DND-41 (cell line): ENCODE measurements at regions not wholly inside any gene's neighbourhood (a gene's known extent, or its start where the extent isn't known, plus 50 kb on each side); places are given as distances from the start of the nearest gene placed in this dataset.

Experiments used
- CTCF ChIP-seq: IDR thresholded peaks from 2 replicates; pipeline ENCODE4 v1.5.1; 2012; ENCODE audit warnings: borderline replicate concordance, low read length, moderate library complexity, mild to moderate bottlenecking; ENCODE audit not compliant: poor library complexity, severe bottlenecking; ENCODE audit errors: extremely low read depth
- EZH2 ChIP-seq: IDR thresholded peaks from 3 replicates; pipeline ENCODE4 v1.6.1; 2012; ENCODE audit warnings: borderline replicate concordance, low read depth, mild to moderate bottlenecking, moderate library complexity, low read length, inconsistent platforms; ENCODE audit not compliant: severe bottlenecking

- TF ChIP-seq CTCF (no peak), EZH2 (no peak)
These were observed 246.1 kb downstream of the RPS24 start for GRCh38 chr10:78279756-78280155.
